ENCODE measurements at regions not wholly inside any gene's neighbourhood (a gene's known extent, or its start where the extent isn't known, plus 50 kb on each side); places are given as distances from the start of the nearest gene placed in this dataset.

- no peak for TF ChIP-seq SIN3A (IDR thresholded peaks at IDR 0.05; ENCODE audit: borderline replicate concordance, insufficient read depth, low read length)
These were observed 109.4 kb downstream of the GATA6 start for GRCh38 chr18:22278798-22279197.

- no peak for TF ChIP-seq FOXP2 (optimal IDR thresholded peaks at IDR 0.05; ENCODE audit: borderline replicate concordance, extremely low read depth, extremely low read length, insufficient read depth)
- TF ChIP-seq SIN3A (IDR thresholded peaks at IDR 0.05; ENCODE audit: borderline replicate concordance, insufficient read depth, low read length), result no peak
- TF ChIP-seq REST (IDR thresholded peaks at IDR 0.05; ENCODE audit: insufficient read depth in 1 of 2, low read depth in 2 of 2, low read length in 2 of 2), result no peak
- no peak for TF ChIP-seq POLR2AphosphoS5 (IDR thresholded peaks at IDR 0.05; ENCODE audit: low read depth, low read length)
- no peak for TF ChIP-seq TAF1 (IDR thresholded peaks at IDR 0.05; ENCODE audit: borderline replicate concordance, insufficient read depth, low read length)
These were observed 108.4 kb downstream of the GATA6 start for GRCh38 chr18:22277758-22278157.

GRCh38 chr18:22276334-22276713, 106.9 kb downstream of the GATA6 start:
- TF ChIP-seq TAF1 (IDR thresholded peaks at IDR 0.05; ENCODE audit: borderline replicate concordance, insufficient read depth, low read length) (no peak), REST (IDR thresholded peaks at IDR 0.05; ENCODE audit: insufficient read depth in 1 of 2, low read depth in 2 of 2, low read length in 2 of 2) (no peak), SIN3A (IDR thresholded peaks at IDR 0.05; ENCODE audit: borderline replicate concordance, insufficient read depth, low read length) (no peak), FOXP2 (optimal IDR thresholded peaks at IDR 0.05; ENCODE audit: borderline replicate concordance, extremely low read depth, extremely low read length, insufficient read depth) (no peak), POLR2AphosphoS5 (IDR thresholded peaks at IDR 0.05; ENCODE audit: low read depth, low read length) (no peak)

GRCh38 chr18:22275706-22276333, 106.4 kb downstream of the GATA6 start:
- TF ChIP-seq SIN3A (IDR thresholded peaks at IDR 0.05; ENCODE audit: borderline replicate concordance, insufficient read depth, low read length), result no peak
- no peak for TF ChIP-seq POLR2AphosphoS5 (IDR thresholded peaks at IDR 0.05; ENCODE audit: low read depth, low read length)
- TF ChIP-seq TAF1 (IDR thresholded peaks at IDR 0.05; ENCODE audit: borderline replicate concordance, insufficient read depth, low read length), result no peak

GRCh38 chr18:22273101-22274039, 104.0 kb downstream of the GATA6 start:
- TF ChIP-seq REST (IDR thresholded peaks at IDR 0.05; ENCODE audit: insufficient read depth in 1 of 2, low read depth in 2 of 2, low read length in 2 of 2) (no peak), SIN3A (IDR thresholded peaks at IDR 0.05; ENCODE audit: borderline replicate concordance, insufficient read depth, low read length) (no peak), POLR2AphosphoS5 (IDR thresholded peaks at IDR 0.05; ENCODE audit: low read depth, low read length) (no peak)

- TF ChIP-seq FOXP2 (optimal IDR thresholded peaks at IDR 0.05; ENCODE audit: borderline replicate concordance, extremely low read depth, extremely low read length, insufficient read depth) (no peak), POLR2AphosphoS5 (IDR thresholded peaks at IDR 0.05; ENCODE audit: low read depth, low read length) (no peak)
These were observed 102.9 kb downstream of the GATA6 start for GRCh38 chr18:22272242-22272641.
